Loucy (cell line): ENCODE measurements at regions not wholly inside any gene's neighbourhood (a gene's known extent, or its start where the extent isn't known, plus 50 kb on each side); places are given as distances from the start of the nearest gene placed in this dataset.

Experiments used
- H2AFZ ChIP-seq: fragments of 200-600 bp; sonication (generic); 2 replicates; pipeline ENCODE4 v1.6.0; 2016; ENCODE audit warnings: antibody characterized with exemption, mild to moderate bottlenecking, low read length, moderate library complexity
- H3F3A ChIP-seq: fragments of 200-600 bp; 2 replicates; pipeline ENCODE4 v1.6.0; 2016; ENCODE audit warnings: antibody characterized with exemption, low read depth, mild to moderate bottlenecking
- H3K27me3 ChIP-seq: fragments of 200-600 bp; sonication (generic); 2 replicates; pipeline ENCODE4 v1.6.1; 2014; ENCODE audit warnings: low read length, mild to moderate bottlenecking; ENCODE audit not compliant: insufficient read depth, poor library complexity, severe bottlenecking
- H3K36me3 ChIP-seq: fragments of 200-600 bp; sonication (generic); 2 replicates; pipeline ENCODE4 v1.6.1; 2016; ENCODE audit warnings: low read length; ENCODE audit not compliant: insufficient read depth
- H3K4me1 ChIP-seq: fragments of 200-600 bp; sonication (generic); 2 replicates; pipeline ENCODE4 v1.5.1; 2014; ENCODE audit warnings: low read length, mild to moderate bottlenecking; ENCODE audit not compliant: insufficient read depth, poor library complexity, severe bottlenecking
- H3K4me2 ChIP-seq: fragments of 200-600 bp; sonication (generic); 2 replicates; pipeline ENCODE4 v1.6.0; 2014; ENCODE audit warnings: antibody characterized with exemption, low read length, low read depth, mild to moderate bottlenecking; ENCODE audit not compliant: poor library complexity, severe bottlenecking
- H3K4me3 ChIP-seq: fragments of 200-600 bp; sonication (generic); 2 replicates; pipeline ENCODE4 v1.5.1; 2014; ENCODE audit warnings: low read length, mild to moderate bottlenecking, mixed read lengths; ENCODE audit not compliant: poor library complexity, severe bottlenecking
- H3K79me2 ChIP-seq: fragments of 200-600 bp; sonication (generic); 2 replicates; pipeline ENCODE4 v1.6.1; 2014; ENCODE audit warnings: low read length; ENCODE audit not compliant: insufficient read depth
- H3K9ac ChIP-seq: fragments of 200-600 bp; sonication (generic); 2 replicates; pipeline ENCODE4 v1.6.0; 2014; ENCODE audit warnings: mild to moderate bottlenecking, low read depth, low read length, moderate library complexity; ENCODE audit not compliant: poor library complexity, severe bottlenecking
- H3K9me2 ChIP-seq: fragments of 200-600 bp; sonication (generic); replicated peaks from 2 replicates; pipeline ENCODE4 v1.6.1; 2016; ENCODE audit warnings: low read depth, low read length, mixed read lengths
- H3K9me3 ChIP-seq: fragments of 200-600 bp; sonication (generic); 2 replicates; pipeline ENCODE4 v1.6.1; 2014; ENCODE audit warnings: mild to moderate bottlenecking, antibody characterized with exemption, low read length, low read depth; ENCODE audit not compliant: insufficient read depth
- H4K20me1 ChIP-seq: fragments of 200-600 bp; sonication (generic); 2 replicates; pipeline ENCODE4 v1.6.0; 2014; ENCODE audit warnings: antibody characterized with exemption, low read length, mild to moderate bottlenecking; ENCODE audit not compliant: insufficient read depth, poor library complexity, severe bottlenecking
- CTCF ChIP-seq: fragments of 200-600 bp; sonication (generic); conservative IDR thresholded peaks from 2 replicates; pipeline ENCODE4 v1.5.1; 2014; ENCODE audit warnings: mild to moderate bottlenecking, antibody characterized with exemption, low read length
- EZH2phosphoT487 ChIP-seq: fragments of 200-600 bp; IDR thresholded peaks from 2 replicates; pipeline ENCODE4 v1.6.1; 2018; ENCODE audit warnings: antibody characterized with exemption, mild to moderate bottlenecking, moderate library complexity, borderline replicate concordance

DNA sequence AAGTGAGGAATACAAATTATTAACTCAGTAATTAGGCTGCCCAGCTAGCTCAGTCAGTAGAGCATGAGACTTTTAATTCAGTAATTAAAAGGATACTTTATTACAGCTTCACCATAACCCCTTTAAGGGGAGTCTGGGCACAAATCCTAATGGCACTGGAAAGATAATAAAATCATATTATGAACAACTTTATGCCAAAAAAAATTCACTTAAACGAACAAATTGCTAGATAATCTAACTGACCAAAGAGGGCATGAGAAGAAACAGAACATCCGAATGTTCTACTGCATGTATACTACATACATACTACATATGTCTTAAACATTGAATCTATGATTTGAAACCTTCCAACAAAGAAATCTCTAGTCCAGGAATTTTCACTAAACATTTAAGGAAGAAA is 159.5 kb downstream of the CYP26B1 start:
- Histone ChIP-seq H3K4me3 (no peak overlapping the region), H3K4me1 (no peaks in the 10 kb centered on the region), H3K4me2 (no peak overlapping the region), H4K20me1 (no peaks in the 10 kb centered on the region), H2AFZ (no peak overlapping the region), H3F3A (no peaks in the 10 kb centered on the region), H3K79me2 (no peaks in the 10 kb centered on the region), H3K27me3 (no peaks in the 10 kb centered on the region), H3K9ac (no peak overlapping the region), H3K36me3 (no peaks in the 10 kb centered on the region), H3K9me2 (no peaks in the 10 kb centered on the region), H3K9me3 (no peaks in the 10 kb centered on the region)
- no peak for TF ChIP-seq CTCF
- TF ChIP-seq EZH2phosphoT487 = no peak

DNA sequence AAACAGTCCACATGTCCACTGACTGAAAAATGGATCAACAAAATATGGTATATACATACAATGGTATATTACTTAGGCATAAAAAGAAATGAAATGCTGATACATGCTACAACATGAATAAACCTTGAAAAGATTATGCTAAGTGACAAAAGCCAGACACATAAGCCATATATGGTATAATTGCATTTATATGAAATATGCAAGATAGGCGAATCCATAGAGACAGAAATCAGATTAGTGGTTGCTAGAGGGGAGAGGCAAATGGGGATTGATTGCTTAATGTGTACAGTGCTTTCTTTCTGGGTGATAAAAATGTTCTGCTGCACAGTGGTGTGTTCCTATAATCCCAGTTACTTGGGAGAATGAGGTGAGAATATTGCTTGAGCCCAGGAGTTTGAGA is 171.0 kb downstream of the CYP26B1 start:
- no peaks in the 10 kb centered on the region for H3K79me2 ChIP-seq
- no peak overlapping the region for H3K9ac ChIP-seq
- H3K36me3 ChIP-seq = no peaks in the 10 kb centered on the region
- H2AFZ ChIP-seq = no peak overlapping the region
- H4K20me1 ChIP-seq = no peaks in the 10 kb centered on the region
- TF ChIP-seq EZH2phosphoT487 (no peak), CTCF (no peak)
- no peaks in the 10 kb centered on the region for H3K4me1 ChIP-seq
- no peaks in the 10 kb centered on the region for H3F3A ChIP-seq
- no peak overlapping the region for H3K4me3 ChIP-seq
- H3K9me3 ChIP-seq = no peaks in the 10 kb centered on the region
- no peak overlapping the region for H3K4me2 ChIP-seq
- H3K27me3 ChIP-seq = no peaks in the 10 kb centered on the region
- H3K9me2 ChIP-seq = no peaks in the 10 kb centered on the region

DNA sequence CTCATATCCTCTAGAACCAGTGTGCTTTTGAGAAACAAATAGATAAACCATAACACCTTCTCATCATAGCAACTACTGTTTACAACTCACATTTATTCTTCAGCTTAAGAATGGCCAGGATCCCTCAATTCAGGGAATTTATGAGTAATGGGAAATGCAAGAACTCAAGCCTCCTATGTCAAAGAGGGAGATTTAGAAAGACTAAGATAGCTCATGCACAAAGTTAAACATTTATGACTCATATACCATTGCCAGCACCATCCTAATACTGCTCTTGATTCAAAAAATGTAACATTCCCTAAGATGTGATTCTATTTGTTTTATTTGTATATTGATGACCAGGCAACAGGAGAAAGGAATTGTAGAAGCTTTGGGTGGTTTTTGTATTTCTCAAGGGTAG is 172.8 kb downstream of the CYP26B1 start:
- no peaks in the 10 kb centered on the region for H3K4me1 ChIP-seq
- H3K4me2 ChIP-seq = no peak overlapping the region
- H3F3A ChIP-seq = no peaks in the 10 kb centered on the region
- H3K4me3 ChIP-seq = no peak overlapping the region
- H3K36me3 ChIP-seq = no peaks in the 10 kb centered on the region
- no peaks in the 10 kb centered on the region for H3K9me3 ChIP-seq
- no peaks in the 10 kb centered on the region for H3K9me2 ChIP-seq
- H3K79me2 ChIP-seq = no peaks in the 10 kb centered on the region
- H3K9ac ChIP-seq = no peak overlapping the region
- H3K27me3 ChIP-seq = no peaks in the 10 kb centered on the region
- H2AFZ ChIP-seq = no peak overlapping the region
- H4K20me1 ChIP-seq = no peaks in the 10 kb centered on the region
- no peak for TF ChIP-seq EZH2phosphoT487
- TF ChIP-seq CTCF = no peak
